Posterior cingulate gyrus (tissue), 11 donors: ENCODE measurements at regions not wholly inside any gene's neighbourhood (a gene's known extent, or its start where the extent isn't known, plus 50 kb on each side); places are given as distances from the start of the nearest gene placed in this dataset.
A peak's percentile ranks its signal among the peaks of the same experiment; 100 is the strongest.

Experiments
- DNase-seq, 10 donors: peaks; one replicate each; pipeline versions ENCODE4 v3.0.0 to v3.0.0-alpha.2; 2020 to 2021; ENCODE audit warnings: mixed read lengths in 3 of 10
- intact Hi-C: fragments of 100-400 bp; cut with DNase I; formaldehyde crosslinking; loops from one replicate; pipeline ENCODE4 v1.15.1; 2023

DNA sequence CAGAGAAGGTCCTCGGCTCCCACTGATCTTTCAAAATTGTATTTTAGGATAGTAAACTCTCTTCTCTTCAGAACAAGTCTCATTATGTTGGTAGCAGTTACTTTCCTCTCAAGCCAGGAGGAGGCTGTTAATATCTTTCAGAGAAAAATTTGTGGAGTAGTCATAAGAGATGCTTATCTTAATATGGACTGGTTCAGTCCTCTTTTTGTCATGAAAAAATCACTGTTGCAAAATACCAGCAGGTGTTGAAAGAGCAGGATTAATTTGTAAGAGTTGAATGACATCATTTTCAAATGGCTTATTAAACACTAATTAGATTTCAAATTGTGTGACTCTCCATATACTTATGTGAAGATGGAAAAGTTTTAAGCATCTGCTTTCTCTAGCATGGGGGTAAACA lies 662.5 kb downstream of the POM121L12 start:
- intact Hi-C loops, result no loop called here
- DNase-seq, result no peak

- no peak for DNase-seq
- intact Hi-C loops, result no loop called here
Observed at GRCh38 chr7:53699215-53699837, 663.9 kb downstream of the POM121L12 start.

- no peak for DNase-seq
- intact Hi-C loops, result no loop called here
Observed at GRCh38 chr7:53719122-53719521, 683.7 kb downstream of the POM121L12 start.

- intact Hi-C loops, result no loop called here
- peak in 1 of 10 donors; percentile 37 for DNase-seq
Observed at GRCh38 chr7:53740971-53741370, 705.5 kb downstream of the POM121L12 start.

- intact Hi-C loops, result no loop called here
- DNase-seq, result peak in 1 of 10 donors; percentile 38
Observed at GRCh38 chr7:53743697-53744402, 708.4 kb downstream of the POM121L12 start.

GRCh38 chr7:53744403-53744760 lies 708.9 kb downstream of the POM121L12 start:
- intact Hi-C loops, result no loop called here
- DNase-seq, result peak in 1 of 10 donors; percentile 62

DNA sequence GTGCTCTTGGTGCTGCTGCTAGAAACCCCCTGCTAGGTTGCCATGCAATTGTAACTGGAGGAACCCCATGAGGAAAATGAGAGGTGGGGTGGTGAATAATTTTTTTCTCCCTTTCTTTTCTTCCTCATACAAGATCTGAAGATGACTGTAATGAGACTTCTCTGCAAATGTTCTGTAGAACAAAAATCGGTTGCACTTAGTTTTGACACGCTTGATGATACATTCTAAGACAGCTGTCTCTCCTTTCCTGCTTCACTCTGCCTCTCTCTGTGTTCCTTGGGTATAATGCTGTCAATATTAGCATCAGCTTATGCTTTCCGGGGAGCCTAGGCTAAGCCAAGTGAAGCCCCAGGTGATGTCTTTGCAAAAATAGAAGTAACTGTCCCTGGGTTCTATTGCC lies 721.5 kb downstream of the POM121L12 start:
- intact Hi-C loops, result no loop called here
- DNase-seq, result no peak

- no peak for DNase-seq
- intact Hi-C loops, result no loop called here
Observed at GRCh38 chr7:53768186-53768585, 732.8 kb downstream of the POM121L12 start.

DNA sequence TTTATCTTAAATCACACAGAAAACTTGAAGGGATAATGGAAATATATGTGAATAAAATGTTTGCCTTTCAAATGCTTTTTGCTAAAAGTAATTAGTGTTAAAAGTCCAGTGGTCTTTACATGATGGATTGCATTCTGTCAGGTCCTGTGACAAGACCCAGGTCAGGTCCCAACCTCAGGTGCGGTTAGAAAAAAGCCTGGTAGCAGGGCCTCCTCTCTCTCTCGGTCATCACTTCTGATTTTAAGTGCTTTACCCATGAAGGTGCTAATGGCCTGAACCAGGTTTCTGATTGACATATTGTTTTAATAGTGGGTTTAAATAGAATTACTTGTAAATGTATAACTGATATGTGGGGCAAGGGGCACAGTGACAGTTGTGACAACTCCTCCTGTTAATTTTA lies 736.3 kb downstream of the POM121L12 start:
- intact Hi-C loops, result no loop called here
- no peak for DNase-seq

DNA sequence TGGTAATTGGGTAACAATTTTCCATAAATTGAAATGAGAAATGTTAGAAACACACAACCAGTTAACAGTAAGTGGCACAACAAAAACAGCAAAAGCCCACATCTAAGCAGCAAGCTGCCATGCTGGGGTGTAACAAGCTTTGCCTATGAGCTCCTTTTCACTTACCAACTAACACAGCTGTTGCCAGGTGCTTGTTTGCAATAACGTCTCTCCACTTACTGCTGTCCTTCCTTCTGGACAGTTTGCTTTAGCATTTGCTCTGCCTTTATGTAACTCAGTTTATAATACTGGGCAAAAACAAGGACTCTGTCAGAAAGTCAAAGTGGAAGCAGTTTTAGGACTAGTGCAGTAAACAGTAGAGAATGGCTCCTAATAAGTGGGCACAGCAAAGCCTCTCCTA lies 740.9 kb downstream of the POM121L12 start:
- intact Hi-C loops, result no loop called here
- DNase-seq, result no peak

GRCh38 chr7:53789741-53790140 lies 752.4 kb upstream of the VSTM2A start:
- intact Hi-C loops, result no loop called here
- no peak for DNase-seq

- peak in 2 of 10 donors; percentile 82 to 86 for DNase-seq
- intact Hi-C loops, result no loop called here
Observed at GRCh38 chr7:53794816-53795215, 747.4 kb upstream of the VSTM2A start.

GRCh38 chr7:53800746-53801145 lies 741.4 kb upstream of the VSTM2A start:
- intact Hi-C loops, result no loop called here
- no peak for DNase-seq

GRCh38 chr7:53806119-53806518 lies 736.1 kb upstream of the VSTM2A start:
- intact Hi-C loops, result no loop called here
- DNase-seq, result no peak

DNA sequence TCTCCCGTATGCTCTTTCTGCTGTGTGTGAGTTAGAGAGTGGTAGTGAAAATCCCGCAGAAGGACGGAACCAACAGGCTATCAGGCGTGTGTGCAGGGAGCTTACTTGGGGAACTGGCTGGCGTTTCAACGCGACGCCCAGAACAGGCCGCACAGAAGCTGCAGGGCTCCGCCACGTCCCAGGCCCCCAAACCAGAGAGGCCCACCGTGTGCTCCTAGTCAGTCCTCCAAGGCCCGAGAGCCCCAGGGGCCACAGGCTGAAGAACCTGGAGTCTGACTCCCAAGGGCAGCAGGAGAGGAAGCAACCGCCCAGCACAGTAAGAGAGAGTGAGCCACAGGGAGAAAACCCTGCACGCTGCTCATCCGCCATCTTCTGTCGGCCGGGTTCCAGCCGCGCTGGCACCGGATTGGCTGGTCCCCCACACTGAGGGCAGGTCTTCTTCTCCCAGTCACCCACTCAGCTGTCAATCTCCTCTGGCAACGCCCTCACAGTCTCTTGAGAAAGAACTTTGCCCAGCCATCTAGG lies 730.6 kb upstream of the VSTM2A start:
- DNase-seq, result peak in 2 of 10 donors; percentile 50 to 61
- intact Hi-C loops, result no loop called here

DNA sequence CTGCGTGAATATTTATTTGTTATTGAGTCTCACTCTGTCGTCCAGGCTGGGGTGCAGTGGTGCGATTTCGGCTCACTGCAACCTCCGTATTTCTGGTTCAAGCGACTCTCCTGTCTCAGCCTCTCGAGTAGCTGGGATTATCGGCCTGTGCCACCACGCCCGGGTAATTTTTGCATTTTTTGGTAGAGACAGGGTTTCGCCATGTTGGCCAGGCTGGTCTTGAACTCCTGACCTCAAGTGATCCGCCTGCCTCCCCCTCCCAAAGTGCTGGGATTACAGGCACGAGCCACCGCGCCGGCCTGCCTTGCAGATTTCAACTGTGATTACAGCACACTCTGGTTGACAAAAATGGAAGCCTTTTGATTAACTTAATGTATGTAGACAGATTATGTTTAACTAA lies 730.0 kb upstream of the VSTM2A start:
- intact Hi-C loops, result no loop called here

GRCh38 chr7:53835301-53835700 lies 706.9 kb upstream of the VSTM2A start:
- intact Hi-C loops, result no loop called here

More for the DNA sequence above, 730.0 kb upstream of the VSTM2A start:
- DNase-seq, result peak in 1 of 10 donors; percentile 59

GRCh38 chr7:53877688-53878087 lies 664.5 kb upstream of the VSTM2A start:
- DNase-seq, result no peak

More at GRCh38 chr7:53835301-53835700, 706.9 kb upstream of the VSTM2A start:
- no peak for DNase-seq

DNA sequence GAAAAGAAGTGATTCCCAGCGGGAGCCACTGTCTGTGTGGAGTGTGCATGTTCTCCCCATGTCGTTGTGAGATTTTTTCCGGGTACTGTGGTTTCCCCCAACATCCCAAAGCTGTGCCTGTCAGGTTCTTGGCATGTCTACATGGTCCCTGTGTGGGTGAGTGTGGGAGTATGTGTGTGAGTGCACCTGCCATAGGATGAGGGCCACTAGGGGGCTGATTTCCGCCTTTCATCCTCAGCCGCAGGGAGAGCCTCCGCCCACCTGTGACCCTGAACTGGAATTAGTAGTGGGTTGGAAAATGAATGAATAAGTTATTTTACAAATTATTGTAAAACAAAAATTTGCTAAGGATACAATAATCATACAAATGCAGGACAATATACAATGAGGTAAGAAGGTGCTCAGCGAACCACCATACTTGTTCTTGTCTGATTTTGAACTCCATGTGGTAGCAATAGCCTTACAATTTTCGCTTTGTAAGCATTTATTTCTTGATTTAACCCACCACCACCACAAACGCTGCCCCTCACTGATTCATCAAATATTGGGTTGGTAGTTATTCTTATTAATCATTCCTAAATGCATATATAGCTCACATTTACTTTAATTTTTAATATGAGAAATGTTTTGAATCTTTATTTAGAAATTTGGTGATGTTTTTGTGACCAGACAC lies 641.2 kb upstream of the VSTM2A start:
- intact Hi-C loops, result no loop called here

More at GRCh38 chr7:53877688-53878087, 664.5 kb upstream of the VSTM2A start:
- intact Hi-C loops, result no loop called here

GRCh38 chr7:53904355-53904754 lies 637.8 kb upstream of the VSTM2A start:
- no peak for DNase-seq
- intact Hi-C loops, result no loop called here

More for the DNA sequence above, 641.2 kb upstream of the VSTM2A start:
- DNase-seq, result peak in 1 of 10 donors; percentile 31

DNA sequence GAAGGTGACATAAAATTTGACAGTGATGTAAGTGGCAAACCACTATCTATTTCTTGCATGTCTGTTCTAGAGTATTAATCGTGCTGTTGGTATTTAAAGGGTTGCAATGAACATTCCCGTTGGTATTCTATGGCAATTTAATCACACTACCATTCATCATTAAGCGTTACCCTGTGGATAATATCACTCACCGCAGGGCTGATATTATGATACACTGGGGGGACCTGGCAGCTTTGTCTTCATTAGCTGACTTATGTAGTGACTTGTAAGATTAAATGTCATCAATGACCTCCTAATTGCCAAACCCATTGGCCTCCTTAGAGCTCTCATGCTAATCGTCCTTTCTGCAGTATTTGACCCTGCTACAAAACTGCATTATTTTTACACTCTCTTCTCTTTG lies 624.5 kb upstream of the VSTM2A start:
- DNase-seq, result no peak
- intact Hi-C loops, result no loop called here
